ENCODE measurements at regions not wholly inside any gene's neighbourhood (a gene's known extent, or its start where the extent isn't known, plus 50 kb on each side); places are given as distances from the start of the nearest gene placed in this dataset.

DNA sequence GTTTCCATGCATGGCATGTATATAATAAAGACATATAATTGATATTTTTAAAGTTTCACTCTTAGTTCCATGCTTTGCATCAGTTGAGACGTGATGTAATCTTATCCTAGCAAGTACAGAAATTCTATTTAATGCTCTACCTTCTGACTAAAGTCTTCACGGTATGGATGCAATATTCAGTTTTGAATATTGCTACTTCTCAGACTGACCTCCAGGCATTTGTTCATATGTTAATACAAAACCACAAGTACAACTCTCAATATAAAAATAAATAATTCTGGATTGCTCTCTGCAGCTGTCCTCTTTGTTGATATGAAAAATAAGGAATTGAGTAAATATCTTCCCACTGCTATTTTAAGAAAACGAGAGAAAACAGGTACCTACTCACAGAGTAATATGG lies 309.8 kb upstream of the HAND2 start:
- DNase-seq, result no peak

DNA sequence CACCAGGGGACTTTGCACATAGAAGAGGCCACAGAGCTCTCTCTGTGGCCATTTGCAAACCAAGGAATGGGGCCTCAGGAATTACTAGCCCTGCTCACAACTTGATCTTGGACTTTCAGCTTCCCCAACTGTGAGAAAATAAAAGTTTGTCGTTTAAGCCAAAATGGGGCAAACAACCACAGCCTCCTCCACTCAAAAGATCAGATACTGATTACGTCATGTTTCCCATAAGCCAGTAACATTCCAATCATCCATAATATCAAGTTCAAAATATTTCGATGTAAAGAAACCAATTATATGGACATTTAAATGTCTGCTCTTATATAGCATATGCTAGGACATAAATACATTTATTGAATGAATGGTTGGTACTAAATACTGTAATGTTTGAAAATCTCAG lies 307.5 kb upstream of the HAND2 start:
- no peak for DNase-seq

DNA sequence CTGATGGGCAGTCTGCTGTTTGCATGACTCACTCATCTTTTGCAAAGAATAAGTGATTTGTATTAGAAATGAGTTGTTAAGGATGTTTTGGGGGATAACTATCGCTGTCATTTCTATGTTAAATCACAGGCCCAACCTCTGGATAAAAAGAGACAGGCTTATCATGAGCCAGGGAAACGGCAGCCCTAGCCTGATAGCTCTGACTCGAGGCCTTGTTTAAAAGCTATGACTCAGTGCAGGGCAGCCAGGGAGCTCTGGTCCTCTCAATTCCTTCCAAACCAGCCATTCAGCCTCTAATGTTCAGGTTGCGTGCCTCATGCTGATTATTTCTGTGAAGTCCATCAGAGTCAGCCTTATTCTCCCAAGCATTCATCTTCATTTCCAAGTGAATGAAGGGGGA lies 305.9 kb upstream of the HAND2 start:
- no peak for DNase-seq

DNA sequence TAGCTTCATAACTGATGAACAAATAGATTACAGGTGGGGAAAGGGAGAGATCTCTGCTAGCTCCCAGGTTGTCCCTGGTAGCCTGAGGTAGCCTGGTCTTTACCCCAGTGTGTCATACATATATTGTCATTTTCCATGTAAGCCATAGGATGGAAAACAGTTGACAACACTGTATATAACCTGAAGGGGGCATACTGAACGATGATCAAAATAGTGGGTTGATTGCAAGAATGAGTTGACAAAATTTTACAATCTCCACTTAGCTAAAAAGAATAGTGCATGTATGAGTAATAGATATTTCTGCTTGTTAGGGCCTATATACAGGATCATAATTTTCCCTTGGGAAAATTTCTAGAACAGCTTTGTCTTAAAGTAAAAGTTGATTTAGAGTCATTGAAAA lies 304.1 kb upstream of the HAND2 start:
- DNase-seq, result no peak

DNA sequence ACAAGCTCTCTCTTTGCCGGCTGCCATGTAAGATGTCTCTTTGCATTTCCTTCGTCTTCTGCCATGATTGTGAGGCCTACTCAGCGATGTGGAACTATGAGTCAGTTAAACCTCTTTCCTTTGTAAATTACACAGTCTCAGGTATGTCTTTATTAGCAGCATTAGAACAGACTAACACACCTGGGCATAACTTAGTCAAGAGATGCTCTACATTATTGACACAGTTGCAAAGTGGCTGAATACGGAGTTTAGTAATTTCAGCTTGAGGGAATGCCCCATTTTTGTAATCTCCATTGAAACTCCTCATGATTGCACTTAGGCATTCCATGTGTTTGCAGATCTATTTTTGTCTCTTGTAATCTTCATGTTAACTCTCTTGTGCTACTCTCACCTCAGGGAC lies 299.5 kb upstream of the HAND2 start:
- DNase-seq, result no peak

DNA sequence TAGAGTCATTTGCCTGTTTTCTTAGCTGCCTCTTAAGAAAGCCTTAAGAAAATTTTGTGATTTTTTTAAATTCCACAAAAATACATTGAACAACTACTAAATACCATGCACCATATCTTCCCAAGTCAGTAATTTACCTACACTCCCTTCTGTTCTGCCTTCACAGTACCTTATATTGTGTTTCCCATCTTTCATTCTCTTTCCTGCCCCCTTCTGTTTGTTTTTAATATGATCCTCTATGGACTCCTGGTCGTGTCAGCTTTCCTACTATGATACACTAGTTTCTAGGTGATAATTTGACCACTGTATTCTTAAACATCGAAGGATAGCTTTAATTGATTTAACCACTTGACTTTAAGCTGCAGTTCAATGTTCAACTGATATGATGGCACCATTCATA lies 297.7 kb upstream of the HAND2 start:
- DNase-seq, result no peak

DNA sequence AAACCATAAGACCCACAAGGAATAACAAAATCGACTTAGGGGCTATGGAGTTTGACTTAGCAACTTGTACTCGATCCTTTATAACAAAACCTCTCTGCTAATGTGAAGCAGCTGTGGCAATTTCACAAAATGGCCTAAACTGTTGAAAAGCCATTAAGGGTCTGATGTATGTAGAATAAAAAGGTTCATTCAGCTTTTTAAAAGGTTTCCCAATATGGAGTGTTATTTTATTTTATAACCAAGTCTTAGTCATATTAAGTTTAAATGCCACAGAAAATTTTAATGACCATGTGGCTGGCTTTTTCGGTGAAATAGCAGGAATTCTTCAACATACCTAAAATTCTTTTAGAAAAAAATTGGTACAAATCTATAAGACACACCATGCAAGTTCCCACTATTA lies 291.8 kb upstream of the HAND2 start:
- DNase-seq, result no peak

DNA sequence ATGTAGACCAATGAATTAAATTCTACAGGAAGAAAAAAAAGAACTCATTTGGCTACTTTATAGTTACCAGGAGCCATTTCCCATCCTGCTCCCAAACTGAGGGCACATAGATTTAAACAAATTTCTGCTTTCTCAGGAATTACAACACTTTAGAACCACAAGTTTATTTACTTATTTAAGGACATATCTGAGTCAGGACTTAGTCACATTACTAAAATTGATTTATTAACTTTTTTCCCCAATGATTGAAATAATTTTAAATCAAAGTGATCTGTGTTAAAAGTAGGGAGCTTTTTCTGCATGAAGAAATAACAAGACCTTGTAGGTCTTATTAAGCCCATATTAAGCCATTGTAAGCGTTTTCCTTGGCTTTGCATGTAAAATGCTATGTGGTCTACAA lies 291.0 kb upstream of the HAND2 start:
- DNase-seq, result no peak

DNA sequence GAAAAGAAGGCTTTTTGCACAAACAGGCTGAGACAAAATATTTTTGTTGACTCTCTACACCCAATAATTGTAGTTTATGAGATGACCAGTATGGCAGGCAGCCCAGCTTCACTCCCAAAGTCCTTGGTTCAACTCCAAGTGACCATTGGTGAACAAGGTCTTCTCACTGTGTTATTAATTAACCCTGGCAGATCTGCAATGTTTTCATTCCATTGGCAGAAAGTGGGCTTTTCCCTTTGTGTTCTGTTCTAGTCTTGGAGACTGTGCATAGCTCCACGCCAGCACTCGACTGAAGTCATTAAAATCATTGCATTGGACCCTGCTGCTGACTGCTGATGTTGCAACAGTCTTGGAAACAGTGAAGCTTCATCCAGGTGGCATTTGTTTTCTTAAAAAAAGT lies 277.3 kb upstream of the HAND2 start:
- peak; percentile 31 for DNase-seq

DNA sequence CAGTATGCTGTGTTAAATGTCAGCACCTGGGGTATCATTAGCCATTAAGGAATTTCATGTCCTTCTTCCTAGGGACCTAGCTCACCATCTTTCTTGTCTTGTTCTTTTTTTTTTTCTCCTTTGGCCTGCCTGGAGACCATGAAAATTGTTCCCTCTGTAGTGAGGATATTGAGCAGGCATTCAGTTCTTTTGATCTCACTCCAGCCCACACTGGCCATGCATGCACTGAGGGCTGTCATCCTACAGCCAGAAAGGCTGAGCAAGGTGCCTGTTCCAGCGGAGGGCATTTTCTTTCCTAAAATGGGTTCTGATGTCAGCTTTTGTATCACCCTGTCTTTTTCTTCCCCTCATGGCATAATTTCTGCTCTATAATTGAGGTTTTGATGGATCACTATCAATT lies 275.9 kb upstream of the HAND2 start:
- DNase-seq, result no peak

DNA sequence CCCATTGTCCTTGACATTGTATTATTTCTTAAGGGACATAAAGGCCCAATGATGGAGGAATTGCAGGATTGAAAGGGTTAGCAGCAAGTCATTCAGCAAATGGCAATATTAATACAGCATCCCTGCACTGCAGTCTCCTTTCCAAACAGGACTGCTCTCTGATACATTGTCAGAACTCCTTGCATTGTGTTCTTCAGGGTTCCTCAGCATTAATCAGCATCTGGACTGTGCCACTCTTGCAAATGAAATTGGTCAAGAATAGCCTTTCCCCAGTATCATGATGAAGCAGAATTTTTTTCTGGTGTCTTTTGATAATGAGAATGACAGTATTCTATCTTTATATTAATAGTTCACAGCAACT lies 272.6 kb upstream of the HAND2 start:
- no peak for DNase-seq

DNA sequence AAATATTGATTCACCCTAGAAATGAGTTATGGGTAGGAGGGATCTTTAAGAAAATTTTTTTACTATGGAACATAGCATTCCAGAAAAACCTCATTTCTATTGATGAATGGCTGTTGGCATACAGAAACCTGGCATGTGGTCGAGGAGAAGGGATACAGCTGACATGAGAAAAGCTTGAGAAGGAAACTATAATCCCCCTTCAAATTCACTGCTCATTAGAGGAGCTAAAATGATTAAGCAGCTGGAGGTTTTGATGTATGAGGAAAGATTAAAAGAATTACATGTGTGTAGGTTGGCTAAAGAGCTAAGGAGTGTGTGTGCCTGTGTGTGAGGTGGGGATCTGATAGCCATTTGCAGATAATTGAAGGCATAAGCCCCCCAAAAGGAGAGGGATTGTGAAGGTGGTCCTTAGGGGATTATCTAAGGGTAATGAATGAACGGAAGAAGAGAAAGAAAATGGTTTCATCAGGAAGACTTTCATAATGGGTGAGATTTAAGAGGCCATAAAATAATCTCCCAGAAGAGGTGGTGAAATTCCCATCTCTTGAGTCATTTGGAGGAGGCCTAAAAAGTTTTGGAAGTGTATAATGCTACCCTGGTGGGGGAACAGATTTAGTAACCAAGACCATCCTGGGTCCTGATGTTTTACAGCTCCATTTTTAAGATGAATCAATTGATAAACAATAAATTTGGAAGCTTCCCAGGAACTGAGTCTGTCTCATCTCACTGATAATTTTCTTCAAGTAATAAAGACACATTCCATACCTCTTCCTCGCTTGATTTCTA lies 272.0 kb upstream of the HAND2 start:
- DNase-seq, result no peak

DNA sequence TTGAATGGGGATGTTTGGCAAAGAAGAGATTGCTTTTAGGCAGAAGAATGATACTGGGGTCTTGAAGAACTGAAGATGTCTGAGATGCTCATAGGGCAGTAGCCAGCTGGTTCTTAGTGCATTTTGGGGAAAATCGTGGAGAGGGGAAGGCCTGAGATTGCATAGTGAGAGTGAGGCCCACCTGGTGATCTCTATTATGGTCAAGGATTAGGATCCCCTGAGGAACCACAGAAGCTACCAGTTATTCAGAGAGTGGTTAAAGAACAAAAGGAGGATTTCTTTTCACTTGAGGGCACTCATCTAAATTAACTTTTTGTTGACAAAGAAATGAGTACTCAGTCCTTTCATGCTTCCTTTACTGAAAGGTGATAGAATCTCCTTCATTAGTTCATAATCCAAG lies 271.3 kb upstream of the HAND2 start:
- DNase-seq, result no peak

DNA sequence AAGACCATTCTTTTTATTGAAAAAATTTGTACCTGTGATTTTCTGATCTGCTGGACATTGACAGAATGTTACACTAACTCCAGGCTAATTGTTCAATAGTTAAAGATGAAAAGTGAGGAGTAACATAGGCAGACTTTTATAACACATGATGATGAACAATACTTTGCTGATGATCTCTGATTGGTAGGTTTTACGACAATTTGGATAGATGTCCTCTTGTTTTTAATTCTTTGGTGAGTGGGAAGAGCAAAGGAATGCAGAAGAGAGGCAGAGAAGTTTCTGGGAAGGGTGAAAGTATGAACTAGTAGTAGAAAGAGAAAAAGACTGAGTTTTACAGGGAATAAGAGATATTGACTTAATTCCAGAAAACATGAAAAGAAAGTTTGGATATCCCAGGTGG lies 267.3 kb upstream of the HAND2 start:
- DNase-seq, result no peak

DNA sequence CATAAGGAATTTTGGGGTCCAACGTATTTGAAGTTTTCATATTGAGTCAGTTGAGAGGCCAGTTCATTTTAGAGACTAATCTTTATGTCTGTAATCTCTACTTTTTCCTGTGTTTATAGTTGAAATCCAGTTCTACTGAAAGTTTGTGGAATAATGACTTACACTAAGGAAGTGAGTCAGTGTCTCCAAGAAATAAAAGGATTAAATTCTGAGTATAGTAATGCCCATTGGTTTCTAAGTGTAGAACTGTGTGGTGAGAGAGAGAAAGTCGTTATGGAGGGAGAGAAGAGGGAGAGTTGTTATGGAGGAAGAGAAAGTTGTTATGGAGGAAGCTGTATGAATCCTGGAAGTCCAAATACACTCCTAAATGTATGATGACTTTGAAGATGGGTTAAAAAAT lies 264.6 kb upstream of the HAND2 start:
- no peak for DNase-seq

DNA sequence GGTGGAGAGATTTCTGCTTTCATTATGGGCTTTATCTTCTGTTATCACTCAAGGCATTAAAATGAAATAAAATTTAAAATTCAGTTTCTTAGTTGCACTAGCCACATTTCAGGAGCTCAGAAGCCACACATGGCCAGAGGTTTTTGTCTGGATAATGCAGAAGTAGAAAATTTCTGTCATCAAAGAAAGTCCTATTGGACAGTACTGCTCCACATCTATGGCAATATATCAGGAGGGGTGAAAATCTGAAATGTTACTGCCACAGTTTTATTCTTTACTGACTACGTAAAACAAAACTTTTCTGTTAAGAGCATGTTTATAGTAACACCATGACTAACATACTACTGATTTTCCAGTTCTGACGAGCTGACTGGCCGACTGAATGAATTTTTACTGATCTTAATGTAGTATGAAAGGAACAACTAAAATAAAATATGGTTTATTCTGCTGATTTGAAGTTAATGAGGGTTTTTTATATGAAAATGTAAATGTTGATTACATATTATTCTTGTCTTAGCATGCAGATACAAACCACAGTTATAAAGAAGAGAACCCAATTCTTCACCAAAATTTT lies 264.0 kb upstream of the HAND2 start:
- DNase-seq, result no peak

DNA sequence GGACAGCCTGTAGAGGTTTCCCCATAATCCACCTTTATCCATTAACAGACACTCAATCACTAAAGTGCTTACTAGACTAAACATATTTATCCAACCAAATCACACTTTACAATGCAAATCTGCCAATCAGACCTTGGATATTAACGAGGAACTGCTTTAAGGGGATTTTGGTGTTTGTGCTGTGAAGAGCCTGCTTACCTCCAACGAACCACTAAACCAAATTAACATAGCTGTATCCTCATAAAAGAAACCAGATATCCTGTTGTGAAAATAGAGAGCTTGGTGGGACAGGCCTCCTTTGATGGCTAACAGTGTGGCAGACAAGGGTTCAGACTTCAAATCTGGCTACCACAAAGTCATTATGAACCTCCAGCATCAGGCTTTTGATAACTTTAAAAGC lies 252.6 kb upstream of the HAND2 start:
- no peak for DNase-seq

DNA sequence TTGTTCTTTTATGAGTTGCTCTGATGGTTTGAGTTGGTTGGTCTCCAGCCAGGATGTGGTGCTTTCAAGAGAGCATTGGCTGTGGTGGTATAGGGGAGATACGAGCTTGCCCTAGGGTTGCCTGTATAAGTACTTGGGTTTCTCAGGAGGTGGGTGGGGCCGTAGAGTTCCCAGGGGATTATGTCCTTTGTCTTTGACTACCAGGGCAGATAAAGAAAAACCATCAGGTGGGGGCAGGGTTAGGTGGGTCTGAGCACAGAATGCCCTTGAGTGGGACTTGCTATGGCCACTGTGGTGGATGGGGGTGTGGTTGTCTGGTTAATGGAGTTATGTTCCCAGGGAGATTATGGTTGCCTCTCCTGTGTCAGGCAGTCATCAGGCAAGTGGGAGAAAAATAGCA lies 247.9 kb upstream of the HAND2 start:
- DNase-seq, result no peak

DNA sequence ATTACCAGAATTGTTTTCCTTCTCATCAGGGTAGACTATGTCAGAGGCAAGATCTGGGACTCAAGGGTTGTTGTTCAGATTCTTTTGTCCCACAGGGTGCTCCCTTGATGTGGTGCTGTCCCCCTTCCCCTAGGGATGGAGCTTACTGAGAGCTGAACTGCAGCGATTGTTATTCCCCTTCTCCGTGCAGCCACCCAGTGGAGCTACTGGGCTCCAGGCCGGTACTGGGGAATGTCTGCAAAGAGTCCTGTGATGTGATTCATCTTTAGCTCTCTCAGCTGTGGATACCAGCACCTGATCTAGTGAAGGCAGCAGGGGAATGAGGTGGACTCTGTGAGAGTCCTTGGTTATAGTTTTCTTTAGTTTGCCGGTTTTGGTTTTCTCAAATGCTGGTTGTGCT lies 247.4 kb upstream of the HAND2 start:
- DNase-seq, result no peak

DNA sequence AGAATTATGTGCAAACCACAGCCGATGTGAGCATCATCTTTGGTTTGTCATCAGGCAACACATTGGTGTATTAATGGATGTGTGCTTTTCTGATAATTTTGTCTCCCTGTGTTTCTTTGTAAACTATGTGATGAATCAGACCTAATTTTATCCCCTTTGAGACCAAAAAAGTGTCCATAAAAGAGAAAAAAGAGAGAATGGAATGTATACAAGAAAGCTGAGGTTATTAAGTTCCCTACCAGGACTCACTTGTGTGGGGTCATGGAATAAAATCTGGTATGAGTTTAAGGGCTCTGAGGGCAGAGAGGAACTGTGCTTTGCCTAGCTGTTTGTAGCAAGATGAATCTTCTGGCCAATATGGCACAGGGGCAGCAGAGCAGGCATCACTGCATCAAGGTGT lies 239.5 kb upstream of the HAND2 start:
- no peak for DNase-seq

DNA sequence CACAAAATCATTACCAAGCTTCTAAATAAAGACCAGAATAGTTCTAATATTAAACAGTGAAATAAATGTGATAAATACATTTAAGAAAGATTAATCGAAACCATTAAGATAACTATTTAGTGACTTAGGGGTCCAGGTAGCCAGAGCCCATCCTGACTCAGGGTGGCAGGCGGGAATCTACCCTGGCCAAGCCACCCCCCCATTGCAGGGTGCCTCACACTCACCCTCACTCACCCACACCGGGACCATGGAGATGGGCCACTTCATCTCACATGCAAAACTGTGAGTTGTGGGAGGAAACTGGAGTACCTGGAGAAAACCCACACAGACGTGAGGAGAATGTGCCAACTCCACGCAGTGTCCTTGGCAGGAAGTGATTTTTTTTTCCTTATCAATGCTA lies 237.6 kb upstream of the HAND2 start:
- DNase-seq, result no peak

DNA sequence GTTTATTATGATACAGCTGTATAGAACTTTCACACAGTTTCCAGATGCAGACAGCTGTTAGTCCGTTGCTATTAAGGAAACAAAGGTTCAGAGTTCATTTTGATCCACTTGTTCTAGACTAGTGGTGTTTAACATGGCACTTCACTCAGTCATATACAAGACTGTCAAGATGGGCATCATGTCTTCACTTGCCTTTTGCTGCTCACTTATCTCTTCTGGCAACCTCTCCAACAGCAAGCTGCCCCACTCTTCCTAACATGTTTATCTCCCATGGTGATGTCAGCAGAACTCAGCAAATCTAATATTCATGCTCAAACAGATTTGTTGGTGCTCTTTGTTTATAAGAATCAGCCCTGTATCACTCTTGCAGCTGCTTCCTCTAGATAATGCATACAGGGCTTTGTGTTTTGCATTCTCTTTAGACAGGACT lies 236.2 kb upstream of the HAND2 start:
- DNase-seq, result no peak

DNA sequence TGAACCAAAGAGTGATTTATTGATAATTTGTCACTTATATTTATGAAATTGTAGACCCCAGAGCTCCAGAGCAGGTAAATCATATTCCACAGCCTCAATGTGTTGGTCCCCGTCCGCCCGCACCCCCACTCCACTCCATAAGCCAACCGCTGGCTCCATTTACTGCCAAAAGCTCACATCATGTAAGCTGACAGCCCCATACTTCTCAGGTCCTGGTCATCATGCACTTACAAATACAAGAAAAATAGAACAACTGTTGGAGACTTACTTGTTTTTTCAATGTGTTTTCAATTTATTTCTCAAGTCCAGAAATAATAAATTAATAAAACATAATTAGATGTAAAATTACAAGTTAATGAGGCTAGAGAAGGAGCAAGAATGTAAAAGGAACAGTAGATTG lies 235.7 kb upstream of the HAND2 start:
- no peak for DNase-seq

DNA sequence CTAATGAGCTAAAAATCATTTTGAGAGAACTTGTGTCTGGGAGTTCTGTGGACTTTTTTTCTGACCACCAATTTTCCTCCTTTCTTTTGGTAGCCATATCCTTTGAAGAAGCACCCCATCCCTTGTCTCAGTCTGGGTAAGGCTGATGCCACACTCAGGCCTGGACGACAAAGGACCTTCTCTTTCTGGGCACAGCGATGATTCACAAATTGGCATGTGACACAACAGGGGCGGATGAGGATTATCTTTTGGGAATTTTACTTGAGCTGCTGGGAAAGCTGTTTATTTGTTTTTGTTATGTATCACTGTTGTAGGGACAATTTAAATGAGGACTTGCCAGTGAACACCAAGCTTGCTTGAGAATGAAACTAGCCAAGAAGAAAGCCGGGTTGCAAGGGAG lies 233.4 kb upstream of the HAND2 start:
- no peak for DNase-seq

DNA sequence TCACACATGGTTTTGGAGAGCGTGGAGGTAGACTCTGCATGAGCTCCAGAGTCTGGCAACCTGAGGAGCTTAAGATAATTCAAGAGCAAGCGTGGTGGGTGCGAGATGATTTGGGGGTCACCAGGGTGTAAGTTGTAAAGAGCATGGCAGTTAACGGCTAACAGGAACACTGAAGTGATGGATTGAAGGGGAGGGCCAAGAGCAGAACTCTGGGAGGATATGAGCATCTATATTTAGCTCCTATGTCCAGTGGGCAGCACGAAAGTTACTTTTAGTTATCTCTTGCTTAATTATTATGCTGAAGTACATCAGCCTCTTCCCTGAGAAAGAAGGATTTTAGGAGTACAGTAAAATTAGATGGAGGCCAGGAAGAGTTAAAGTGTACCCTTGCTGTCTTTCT lies 231.9 kb upstream of the HAND2 start:
- no peak for DNase-seq

Data from skin of body (tissue), 1 donor.